NCI-H1694 treated with DMSO at 0.1 percent for 48 hours (cell line): ENCODE measurements at regions not wholly inside any gene's neighbourhood (a gene's known extent, or its start where the extent isn't known, plus 50 kb on each side); places are given as distances from the start of the nearest gene placed in this dataset.
"Not testable (repeated sequence)": the region's sequence is repeated elsewhere in the genome, so short reads cannot be mapped to it uniquely, and the experiment has no call there.

Experiments used
- DNase-seq: peaks from one replicate; lab custom pipeline; 2025; lab: John Stamatoyannopoulos, UW

DNA sequence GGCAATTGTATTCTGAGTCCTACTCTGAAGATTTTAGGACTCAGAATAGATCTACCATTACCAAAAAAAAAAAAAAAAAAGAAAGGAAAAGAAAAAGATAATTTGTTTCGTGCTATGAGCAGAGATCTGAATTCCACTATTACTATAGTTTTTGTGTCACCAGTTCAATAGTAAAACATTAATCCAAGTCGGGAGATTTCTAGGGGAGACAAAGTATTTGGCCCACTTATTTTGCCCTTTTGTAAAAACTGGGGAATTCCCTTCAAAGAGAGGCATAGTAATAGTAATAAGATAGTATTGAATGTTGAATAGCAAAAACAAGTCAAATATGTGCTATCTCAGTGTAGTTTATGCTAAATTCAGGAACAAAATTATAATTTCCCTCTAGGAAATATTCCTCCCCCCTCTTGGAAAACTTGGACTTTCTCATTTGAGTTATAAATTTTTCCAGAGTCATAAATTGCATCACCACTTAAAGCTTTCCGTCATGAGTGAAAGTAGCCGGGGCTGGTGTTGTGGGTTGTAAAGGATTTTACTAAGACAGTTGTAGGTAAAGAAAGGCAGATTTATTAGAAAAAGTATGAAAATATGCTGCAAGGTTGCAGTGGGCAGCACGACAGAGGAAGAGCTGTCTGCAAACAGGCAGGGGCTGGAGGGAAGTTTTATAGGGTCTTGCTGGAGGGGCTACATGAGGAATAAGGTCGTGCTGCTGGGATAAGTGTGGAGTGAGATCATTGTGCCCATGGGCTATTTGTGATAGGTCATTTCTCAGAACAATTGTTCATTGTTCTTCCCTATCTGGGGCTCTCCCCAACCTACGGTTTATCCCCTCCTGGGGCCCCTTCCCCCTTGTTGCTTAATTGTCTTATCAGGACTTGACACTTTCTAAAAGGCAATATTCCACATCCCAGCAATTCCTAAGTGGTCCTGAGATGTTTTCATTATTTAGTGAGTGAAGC lies 1009.9 kb downstream of the PLA2G4A start:
- no peak for DNase-seq

DNA sequence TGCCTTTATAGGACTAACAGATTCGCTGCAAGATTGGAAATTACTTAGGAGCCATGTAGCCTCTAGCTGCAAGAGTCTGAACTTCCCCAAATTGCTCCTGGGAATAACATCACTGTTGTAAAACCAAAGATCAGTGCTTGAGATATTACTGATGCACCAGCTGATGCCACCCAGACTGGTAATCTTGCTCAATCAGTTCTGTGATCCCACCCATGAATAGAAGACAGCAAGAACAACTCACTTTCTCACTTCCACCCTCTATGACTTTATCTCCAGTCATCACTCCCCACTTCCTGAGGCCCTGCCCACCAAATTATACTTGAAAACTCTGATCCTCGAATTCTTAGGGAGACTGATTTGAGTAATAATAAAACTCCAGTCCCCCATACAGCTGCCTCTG lies 1011.1 kb downstream of the PLA2G4A start:
- no peak for DNase-seq

DNA sequence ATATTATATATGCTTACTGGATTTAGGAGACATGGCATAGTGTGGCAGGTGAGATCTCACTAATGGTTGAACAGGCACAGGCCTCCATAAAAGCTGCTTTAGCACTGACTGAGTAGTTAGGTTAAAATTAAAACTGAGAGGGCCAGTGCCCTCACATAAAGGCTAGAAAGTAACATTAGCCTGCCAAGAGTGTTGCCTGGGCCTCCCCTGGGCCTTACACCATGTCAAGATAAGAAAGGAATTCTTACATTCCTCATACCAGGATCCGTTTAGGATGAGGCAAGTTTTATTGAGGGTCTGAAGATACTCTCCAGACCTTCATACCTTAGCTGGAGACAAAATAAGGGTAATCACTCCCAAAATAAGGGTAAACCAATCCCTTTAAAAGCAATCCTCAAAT lies 1011.8 kb downstream of the PLA2G4A start:
- no peak for DNase-seq

DNA sequence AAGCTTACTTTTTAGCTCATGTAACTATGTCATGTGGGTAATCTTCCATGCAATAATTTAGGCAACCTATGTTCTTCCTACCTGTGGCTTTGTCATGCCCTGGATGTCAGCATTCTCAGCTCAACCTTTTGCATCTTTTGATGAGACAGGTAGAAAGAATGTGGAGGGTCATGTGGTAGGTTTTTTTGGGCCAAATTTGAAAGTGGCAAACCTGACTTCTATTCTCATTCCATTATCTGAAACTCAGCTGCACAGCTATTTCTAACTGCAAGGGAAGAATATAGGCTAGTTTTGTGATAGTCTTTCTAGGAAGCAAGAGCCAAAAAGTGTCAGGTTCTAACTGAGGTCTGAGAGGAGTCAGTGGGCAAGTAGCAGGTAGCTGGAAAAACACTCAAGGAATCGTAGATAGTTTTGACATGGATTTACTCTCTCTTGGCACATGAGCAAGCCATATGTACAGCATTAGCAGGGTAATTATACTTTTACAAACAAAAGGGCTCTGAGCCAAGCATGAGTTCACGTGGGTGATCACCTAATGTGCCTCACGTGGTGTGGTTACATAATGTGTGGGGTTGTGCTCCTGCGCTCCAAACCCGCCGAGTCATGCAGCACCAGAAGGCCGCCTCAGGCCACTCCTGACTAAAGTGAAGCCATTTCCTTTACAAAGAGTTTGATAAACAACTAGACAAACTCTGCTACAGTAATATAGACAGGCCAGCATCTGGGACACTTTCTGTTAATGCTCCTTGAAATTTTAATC lies 1013.8 kb downstream of the PLA2G4A start:
- no peak for DNase-seq

GRCh38 chr1:187844313-187844712 lies 1015.6 kb downstream of the PLA2G4A start:
- no peak for DNase-seq

GRCh38 chr1:187847531-187847930 lies 1018.8 kb downstream of the PLA2G4A start:
- no peak for DNase-seq

DNA sequence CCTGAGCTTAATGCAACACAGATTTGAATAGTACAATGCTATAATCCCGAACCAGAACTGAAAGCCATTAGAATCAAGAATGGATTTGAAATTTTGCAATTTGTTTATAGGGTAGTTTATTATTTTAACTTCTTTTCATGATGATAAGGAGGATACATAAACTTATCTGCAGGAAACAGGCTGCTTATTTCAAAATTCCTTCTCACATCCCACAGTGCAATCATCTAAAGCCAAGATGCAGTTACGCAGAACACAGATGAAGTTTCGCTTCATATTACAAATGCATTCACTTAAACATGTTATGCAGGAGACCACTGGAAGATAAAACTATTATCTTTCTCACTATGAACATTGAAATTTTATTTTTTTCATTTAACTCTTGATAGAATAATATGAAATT lies 1019.6 kb downstream of the PLA2G4A start:
- no peak for DNase-seq

DNA sequence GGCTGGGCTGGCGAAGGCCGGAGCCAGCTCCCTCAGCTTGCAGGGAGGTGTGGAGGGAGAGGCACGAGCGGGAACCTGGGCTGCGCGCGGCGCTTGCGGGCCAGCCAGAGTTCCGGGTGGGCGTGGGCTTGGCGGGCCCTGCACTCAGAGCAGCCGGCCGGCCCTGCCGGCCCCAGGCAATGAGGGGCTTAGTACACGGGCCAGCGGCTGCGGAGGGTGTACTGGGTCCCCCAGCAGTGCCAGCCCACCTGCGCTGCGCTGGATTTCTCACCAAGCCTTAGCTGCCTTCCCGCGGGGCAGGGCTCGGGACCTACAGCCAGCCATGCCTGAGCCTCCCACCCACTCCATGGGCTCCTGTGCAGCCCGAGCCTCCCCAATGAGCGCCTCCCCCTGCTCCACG lies 1021.4 kb downstream of the PLA2G4A start:
- not testable (repeated sequence) for DNase-seq

DNA sequence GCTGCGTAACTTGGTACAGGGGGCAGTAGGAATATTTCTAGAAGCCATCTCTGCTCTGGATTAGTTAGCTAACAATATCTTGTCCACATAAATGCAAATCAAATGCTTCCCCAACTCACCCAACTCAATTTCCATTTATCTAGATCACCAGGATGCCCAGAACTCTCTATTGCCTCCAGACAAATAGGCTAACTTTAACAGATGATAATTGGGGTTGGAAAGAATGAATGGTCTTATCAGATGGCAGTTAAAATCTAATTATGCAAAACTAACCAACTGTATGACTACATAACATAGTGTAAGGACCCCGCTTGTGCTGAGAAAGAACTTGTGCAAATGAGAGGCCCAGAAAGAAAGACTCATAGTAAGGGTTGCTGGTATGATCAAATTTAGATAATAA lies 1024.8 kb downstream of the PLA2G4A start:
- DNase-seq: no peak

DNA sequence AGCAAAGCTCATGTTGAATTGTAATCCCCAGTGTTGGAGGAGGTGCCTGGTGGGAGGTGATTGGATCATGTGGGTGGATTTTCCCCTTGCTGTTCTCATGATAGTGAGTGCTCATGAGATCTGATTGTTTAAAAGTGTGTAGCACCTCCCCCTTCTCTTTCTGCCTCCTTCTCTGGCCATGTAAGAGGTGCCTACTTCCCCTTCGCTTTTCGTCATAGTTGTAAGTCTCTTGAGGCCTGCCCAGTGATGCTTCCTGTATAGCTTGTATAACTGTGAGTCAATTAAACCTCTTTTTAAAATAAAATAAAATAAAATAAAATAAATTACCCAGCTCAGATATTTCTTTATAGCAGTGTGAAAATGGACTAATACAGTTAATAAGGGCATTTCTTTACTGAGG lies 1025.7 kb downstream of the PLA2G4A start:
- DNase-seq: no peak

GRCh38 chr1:187862506-187862905 lies 1033.8 kb downstream of the PLA2G4A start:
- DNase-seq: no peak

DNA sequence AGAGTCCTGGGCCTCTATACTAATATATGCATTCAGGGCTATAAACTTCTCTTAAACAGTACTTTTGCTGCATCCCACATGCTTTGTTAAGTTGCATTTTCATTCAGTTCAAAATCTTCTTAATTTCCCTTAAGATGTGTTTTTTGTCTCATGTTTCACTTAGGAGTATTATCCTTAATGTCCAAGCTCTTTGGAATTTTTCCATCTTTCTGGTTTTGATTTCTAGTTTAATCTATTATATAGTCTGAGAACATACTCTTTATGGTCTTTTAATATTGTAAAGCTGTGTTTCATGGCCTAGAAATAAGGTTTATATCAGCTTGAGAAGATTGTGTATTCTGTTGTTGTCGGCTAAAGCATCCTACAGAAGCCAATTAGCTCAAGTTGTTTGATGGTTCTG lies 1041.8 kb downstream of the PLA2G4A start:
- no peak for DNase-seq

DNA sequence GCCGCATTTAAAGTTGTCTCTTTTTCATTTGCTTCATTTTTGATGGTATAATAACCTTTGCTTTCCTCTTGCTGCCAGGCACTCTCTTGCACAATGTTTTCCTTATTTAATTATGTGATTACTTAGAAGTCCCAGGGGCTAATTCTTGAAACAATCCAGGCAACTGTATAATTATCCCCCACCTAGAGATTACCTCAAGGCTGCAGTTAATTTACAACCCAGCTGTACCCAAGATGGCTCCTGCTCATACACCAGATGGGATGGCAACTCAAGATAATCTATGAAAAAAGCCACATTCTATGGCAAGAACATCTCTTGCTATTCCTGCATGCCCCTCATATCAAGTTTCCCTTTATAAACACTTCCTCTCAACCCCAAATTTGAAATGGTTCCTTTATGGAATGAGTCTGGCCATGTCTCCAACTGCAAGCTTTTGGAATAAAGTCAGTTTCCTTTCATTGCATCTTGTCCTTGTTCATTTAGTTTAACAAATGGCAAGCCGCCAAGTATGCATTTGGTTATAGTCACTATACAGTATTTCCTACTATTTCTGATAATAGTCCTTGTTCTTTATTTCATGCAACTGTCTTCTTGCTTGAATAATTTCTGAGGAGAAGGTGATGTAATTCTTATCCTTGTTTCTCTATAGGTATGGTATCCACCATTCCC lies 1042.6 kb downstream of the PLA2G4A start:
- no peak for DNase-seq

DNA sequence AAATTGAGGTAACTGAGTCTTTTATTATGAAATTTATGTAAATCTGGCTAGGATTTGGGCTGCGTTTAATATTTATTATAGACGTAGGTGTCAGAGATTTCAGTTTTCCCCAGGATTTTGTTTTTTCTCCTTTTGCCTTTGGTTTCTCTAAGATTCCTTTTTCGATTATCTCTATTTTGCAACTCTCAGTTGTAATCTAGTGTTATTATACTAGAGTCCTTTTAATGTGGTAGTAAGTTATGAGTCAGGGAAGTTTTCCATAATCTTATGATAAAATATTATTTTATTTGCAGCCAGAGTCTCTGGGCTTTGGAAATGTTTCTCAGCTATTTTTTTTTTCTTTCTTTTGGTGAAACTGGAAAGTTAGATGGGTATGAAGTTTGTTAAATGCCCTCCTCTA lies 1043.8 kb downstream of the PLA2G4A start:
- DNase-seq: no peak

- DNase-seq: no peak
These were observed 1044.4 kb downstream of the PLA2G4A start for GRCh38 chr1:187873126-187873525.

DNA sequence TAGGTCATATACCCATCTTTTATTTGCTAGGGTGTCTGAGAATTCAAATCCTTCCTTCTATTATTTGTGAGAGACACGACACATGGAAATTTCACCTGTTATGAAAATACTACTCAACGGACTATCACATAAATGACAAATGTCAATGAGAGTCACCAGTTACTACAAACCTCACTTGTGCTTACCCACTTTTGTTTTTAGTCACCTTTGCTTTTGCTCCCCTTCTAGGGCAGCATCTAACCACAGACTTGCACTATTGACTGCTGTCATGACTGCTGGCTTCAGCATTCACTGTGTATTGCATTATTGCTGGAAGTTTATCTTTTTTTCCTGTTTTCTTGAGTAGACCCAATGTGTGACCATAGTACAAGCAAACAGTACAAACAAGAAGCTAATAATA lies 1048.0 kb downstream of the PLA2G4A start:
- no peak for DNase-seq

DNA sequence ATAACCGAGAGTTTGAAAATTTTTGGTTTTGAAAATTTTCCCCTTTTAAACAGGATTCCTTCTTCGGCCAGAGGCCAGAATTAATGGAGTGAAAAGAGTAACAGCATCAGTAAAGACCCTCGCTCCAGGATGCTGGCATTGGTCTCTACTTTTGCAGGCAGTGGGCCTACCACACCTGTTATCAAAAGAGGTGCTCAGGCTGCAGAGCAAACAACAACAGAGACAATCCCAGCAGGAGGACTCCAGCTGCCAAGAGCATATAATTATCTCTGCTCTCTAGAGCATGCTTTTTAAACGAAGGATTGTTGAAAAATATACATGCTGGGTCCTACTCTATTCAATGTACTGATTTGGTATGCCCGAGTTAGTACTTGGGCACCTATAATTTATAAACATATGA lies 1048.5 kb downstream of the PLA2G4A start:
- DNase-seq: peak; percentile 75

DNA sequence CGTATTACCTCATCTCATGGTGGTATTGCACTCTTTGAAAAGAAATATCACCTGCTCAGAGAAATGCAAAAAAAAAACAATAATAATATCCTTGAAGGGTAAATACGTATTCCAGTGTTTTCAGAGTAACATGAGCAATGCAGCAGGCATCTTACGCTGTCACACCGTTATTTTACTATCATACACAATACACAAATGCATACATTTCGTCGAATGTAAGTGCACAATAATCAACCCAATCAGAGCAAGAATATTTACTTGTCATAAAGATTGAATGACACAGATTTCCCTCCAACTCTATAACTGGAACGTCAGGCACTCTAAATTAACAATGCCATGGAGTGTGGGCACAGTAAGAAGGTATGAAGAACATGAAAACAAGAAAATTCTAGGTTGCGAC lies 1050.1 kb downstream of the PLA2G4A start:
- no peak for DNase-seq

DNA sequence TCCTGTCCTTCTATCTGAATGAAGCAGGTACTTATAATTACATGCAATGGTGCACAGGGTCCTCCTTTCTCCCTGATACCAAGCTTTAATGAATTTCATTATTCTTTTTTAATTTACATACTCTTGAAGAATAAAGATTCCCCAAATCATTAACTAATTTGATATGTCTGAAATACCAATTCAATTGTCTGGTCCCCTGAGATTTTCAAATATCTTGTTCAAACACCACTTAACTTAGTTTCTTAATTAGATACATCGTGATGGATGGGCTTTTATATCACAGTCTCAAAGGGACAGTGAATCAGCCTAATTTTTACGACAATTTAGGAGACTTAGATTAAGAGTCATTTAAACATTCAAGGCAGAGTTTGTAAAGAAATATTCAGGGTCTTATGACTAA lies 1054.6 kb downstream of the PLA2G4A start:
- DNase-seq: no peak

GRCh38 chr1:187891993-187892682 lies 1063.4 kb downstream of the PLA2G4A start:
- no peak for DNase-seq

DNA sequence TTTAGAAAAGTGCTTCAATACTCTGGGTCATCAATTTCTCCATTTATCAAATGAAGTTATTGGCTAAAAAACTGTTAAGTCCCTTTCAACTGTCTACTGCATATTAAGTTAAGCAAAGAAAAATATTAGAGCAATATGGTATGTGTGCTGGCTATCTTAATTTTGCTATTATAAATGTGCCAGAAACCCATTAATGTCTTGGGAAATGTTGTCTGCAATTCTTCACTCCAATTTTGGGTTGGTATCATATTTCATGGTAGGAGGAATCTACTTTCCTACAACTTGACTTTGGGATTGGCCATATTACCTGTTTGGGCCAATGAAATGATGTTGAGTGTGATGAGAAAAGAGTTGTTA lies 1063.9 kb downstream of the PLA2G4A start:
- no peak for DNase-seq

GRCh38 chr1:187893471-187893870 lies 1064.7 kb downstream of the PLA2G4A start:
- no peak for DNase-seq
